ENCODE measurements at regions not wholly inside any gene's neighbourhood (a gene's known extent, or its start where the extent isn't known, plus 50 kb on each side); places are given as distances from the start of the nearest gene placed in this dataset.

GRCh38 chr2:118687698-118688097, 159.8 kb downstream of the EN1 start:
- no peak for TF ChIP-seq CTCF (IDR thresholded peaks at IDR 0.05)
- TF ChIP-seq POLR2A (IDR thresholded peaks at IDR 0.05) = no peak
- no peaks in the 10 kb centered on the region for H3K9me3 ChIP-seq (replicated peaks in 1 of 3)
- 64 to 88% (median 76%) methylated on average over 2 of the region's 2 CpGs for WGBS, 4 donors
- no peaks in the 10 kb centered on the region for H3K4me1 ChIP-seq (replicated peaks in 1 of 2)
- H3K27ac ChIP-seq = no peak overlapping the region
- no peaks in the 10 kb centered on the region for H3K27me3 ChIP-seq
- no peak overlapping the region for H3K4me3 ChIP-seq
- intact Hi-C loops (cut with DNase I) = no loop called here
- no peak for DNase-seq
- no peaks in the 10 kb centered on the region for H3K36me3 ChIP-seq (replicated peaks in 1 of 2)

- Histone ChIP-seq H3K36me3 (replicated peaks in 1 of 2) (no peaks in the 10 kb centered on the region), H3K9me3 (replicated peaks in 1 of 3) (no peaks in the 10 kb centered on the region), H3K27ac (no peak overlapping the region), H3K4me3 (no peak overlapping the region), H3K27me3 (no peaks in the 10 kb centered on the region), H3K4me1 (replicated peaks in 1 of 2) (no peaks in the 10 kb centered on the region)
- no peak for DNase-seq
- intact Hi-C loops (cut with DNase I) = no loop called here
- no peak for TF ChIP-seq POLR2A (IDR thresholded peaks at IDR 0.05)
- TF ChIP-seq CTCF (IDR thresholded peaks at IDR 0.05) = no peak
- 38 to 75% (median 59%) methylated on average over 3 of the region's 3 CpGs for WGBS, 4 donors
Observed at GRCh38 chr2:118687192-118687591, 160.3 kb downstream of the EN1 start.

GRCh38 chr2:118686346-118686745, 161.1 kb downstream of the EN1 start:
- H3K36me3 ChIP-seq (replicated peaks in 1 of 2) = no peaks in the 10 kb centered on the region
- H3K4me1 ChIP-seq (replicated peaks in 1 of 2) = no peaks in the 10 kb centered on the region
- no peaks in the 10 kb centered on the region for H3K27me3 ChIP-seq
- H3K27ac ChIP-seq = no peak overlapping the region
- TF ChIP-seq POLR2A (IDR thresholded peaks at IDR 0.05) (no peak), CTCF (IDR thresholded peaks at IDR 0.05) (no peak)
- H3K4me3 ChIP-seq = no peak overlapping the region
- no peak for DNase-seq
- H3K9me3 ChIP-seq (replicated peaks in 1 of 3) = no peaks in the 10 kb centered on the region
- intact Hi-C loops (cut with DNase I) = no loop called here
- 73 to 88% (median 82%) methylated on average over 1 of the region's 1 CpG for WGBS, 4 donors

GRCh38 chr2:118683460-118683859, 164.0 kb downstream of the EN1 start:
- intact Hi-C loops (cut with DNase I) = no loop called here
- DNase-seq = no peak

More at GRCh38 chr2:118683460-118683859, 164.0 kb downstream of the EN1 start:
- no peaks in the 10 kb centered on the region for H3K27me3 ChIP-seq
- no peak overlapping the region for H3K4me3 ChIP-seq
- no peak for TF ChIP-seq POLR2A (IDR thresholded peaks at IDR 0.05)
- TF ChIP-seq CTCF (IDR thresholded peaks at IDR 0.05) = no peak
- H3K4me1 ChIP-seq (replicated peaks in 1 of 2) = no peaks in the 10 kb centered on the region
- 87 to 95% (median 88%) methylated on average over 5 of the region's 5 CpGs for WGBS, 4 donors
- H3K9me3 ChIP-seq (replicated peaks in 1 of 3) = no peaks in the 10 kb centered on the region
- no peaks in the 10 kb centered on the region for H3K36me3 ChIP-seq (replicated peaks in 1 of 2)
- no peak overlapping the region for H3K27ac ChIP-seq

Measured in adrenal gland (tissue), 9 donors.